SK-N-SH (cell line): ENCODE measurements at regions not wholly inside any gene's neighbourhood (a gene's known extent, or its start where the extent isn't known, plus 50 kb on each side); places are given as distances from the start of the nearest gene placed in this dataset.

Experiments
- FOSL2 ChIP-seq: IDR thresholded peaks from 2 replicates; pipeline ENCODE4 v1.4.0; 2012; ENCODE audit warnings: low read depth, mild to moderate bottlenecking, moderate library complexity, borderline replicate concordance
- GATA2 ChIP-seq: sonication (generic); formaldehyde crosslinking; IDR thresholded peaks from 2 replicates; pipeline ENCODE4 v1.5.0; 2020; ENCODE audit warnings: mild to moderate bottlenecking, missing genetic modification reagents
- NFIC ChIP-seq: IDR thresholded peaks from 2 replicates; pipeline ENCODE4 v1.4.0; 2012; ENCODE audit warnings: borderline replicate concordance
- POLR2AphosphoS5 ChIP-seq: IDR thresholded peaks from 2 replicates; pipeline ENCODE4 v1.6.1; 2012; ENCODE audit warnings: low read depth, low read length
- TAF1 ChIP-seq: IDR thresholded peaks from 2 replicates; pipeline ENCODE4 v1.6.1; 2012; ENCODE audit warnings: low read depth, mild to moderate bottlenecking, low read length, moderate library complexity, borderline replicate concordance
- TF ChIP-seq, protein P1 (sequence below): fragments of 200-600 bp; sonication (generic); IDR thresholded peaks from 2 replicates; pipeline ENCODE4 v1.6.1; 2017; ENCODE audit warnings: antibody characterized with exemption, mild to moderate bottlenecking, moderate library complexity

- TF ChIP-seq TAF1: no peak
- TF ChIP-seq, protein P1, sequence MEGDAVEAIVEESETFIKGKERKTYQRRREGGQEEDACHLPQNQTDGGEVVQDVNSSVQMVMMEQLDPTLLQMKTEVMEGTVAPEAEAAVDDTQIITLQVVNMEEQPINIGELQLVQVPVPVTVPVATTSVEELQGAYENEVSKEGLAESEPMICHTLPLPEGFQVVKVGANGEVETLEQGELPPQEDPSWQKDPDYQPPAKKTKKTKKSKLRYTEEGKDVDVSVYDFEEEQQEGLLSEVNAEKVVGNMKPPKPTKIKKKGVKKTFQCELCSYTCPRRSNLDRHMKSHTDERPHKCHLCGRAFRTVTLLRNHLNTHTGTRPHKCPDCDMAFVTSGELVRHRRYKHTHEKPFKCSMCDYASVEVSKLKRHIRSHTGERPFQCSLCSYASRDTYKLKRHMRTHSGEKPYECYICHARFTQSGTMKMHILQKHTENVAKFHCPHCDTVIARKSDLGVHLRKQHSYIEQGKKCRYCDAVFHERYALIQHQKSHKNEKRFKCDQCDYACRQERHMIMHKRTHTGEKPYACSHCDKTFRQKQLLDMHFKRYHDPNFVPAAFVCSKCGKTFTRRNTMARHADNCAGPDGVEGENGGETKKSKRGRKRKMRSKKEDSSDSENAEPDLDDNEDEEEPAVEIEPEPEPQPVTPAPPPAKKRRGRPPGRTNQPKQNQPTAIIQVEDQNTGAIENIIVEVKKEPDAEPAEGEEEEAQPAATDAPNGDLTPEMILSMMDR: no peak
- TF ChIP-seq FOSL2: no peak
- TF ChIP-seq GATA2: no peak
- TF ChIP-seq POLR2AphosphoS5: no peak
- no peak for TF ChIP-seq NFIC
Observed at GRCh38 chrX:134163836-134164235, 73.1 kb upstream of the CCDC160 start.
